Activated CD4-positive, alpha-beta T cell treated with anti-CD3 and anti-CD28 coated beads, Interleukin-2, Interleukin-6, amounts not matched to agents 100 ng/mL and 50 ng/mL, durations not matched to agents 16 hours and 8 hours (primary cell): ENCODE measurements at regions not wholly inside any gene's neighbourhood (a gene's known extent, or its start where the extent isn't known, plus 50 kb on each side); places are given as distances from the start of the nearest gene placed in this dataset.
"Not testable (repeated sequence)": the region's sequence is repeated elsewhere in the genome, so short reads cannot be mapped to it uniquely, and the experiment has no call there.

Experiments
- DNase-seq: peaks from one replicate; pipeline ENCODE4 v3.0.0-alpha.2; 2020

DNA sequence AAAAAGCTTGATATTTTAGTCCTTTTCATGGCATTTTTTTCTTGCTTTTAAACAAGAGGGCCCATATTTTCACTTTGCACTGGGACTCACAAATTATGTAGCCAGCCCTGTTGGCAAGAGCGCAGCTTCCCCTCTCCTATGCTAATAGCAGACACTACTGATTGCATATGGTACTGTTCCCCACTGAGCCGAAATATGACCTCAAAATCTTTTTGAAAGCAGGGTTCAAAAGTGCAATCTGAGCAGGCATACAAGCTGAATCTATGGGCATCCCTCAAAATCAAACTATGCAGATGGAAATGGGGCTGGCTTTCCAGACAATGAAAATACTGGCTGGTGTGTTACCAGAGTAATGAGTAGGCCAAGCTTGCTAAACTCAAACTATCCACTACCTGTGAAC, 225.2 kb upstream of the SETMAR start:
- no peak for DNase-seq

DNA sequence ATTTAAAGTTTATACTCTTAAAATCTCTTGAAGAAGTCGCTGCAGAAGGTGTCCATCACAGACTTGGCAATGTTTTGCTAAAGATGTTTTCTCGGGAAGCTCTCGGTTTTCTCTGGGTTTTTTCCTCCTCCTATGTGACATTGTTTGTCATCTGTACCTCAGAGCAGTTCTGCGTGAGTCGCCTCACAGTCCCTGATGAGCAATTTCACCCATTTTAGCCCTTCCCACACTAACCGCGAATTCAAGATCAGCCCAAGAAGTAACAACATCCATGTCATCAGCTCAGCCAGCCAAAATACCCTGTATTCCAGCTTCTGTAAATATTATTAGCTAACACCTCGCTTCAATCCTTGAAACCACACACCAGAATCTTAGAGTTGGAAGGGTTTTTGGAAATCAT, 224.3 kb upstream of the SETMAR start:
- peak; percentile 6 for DNase-seq

DNA sequence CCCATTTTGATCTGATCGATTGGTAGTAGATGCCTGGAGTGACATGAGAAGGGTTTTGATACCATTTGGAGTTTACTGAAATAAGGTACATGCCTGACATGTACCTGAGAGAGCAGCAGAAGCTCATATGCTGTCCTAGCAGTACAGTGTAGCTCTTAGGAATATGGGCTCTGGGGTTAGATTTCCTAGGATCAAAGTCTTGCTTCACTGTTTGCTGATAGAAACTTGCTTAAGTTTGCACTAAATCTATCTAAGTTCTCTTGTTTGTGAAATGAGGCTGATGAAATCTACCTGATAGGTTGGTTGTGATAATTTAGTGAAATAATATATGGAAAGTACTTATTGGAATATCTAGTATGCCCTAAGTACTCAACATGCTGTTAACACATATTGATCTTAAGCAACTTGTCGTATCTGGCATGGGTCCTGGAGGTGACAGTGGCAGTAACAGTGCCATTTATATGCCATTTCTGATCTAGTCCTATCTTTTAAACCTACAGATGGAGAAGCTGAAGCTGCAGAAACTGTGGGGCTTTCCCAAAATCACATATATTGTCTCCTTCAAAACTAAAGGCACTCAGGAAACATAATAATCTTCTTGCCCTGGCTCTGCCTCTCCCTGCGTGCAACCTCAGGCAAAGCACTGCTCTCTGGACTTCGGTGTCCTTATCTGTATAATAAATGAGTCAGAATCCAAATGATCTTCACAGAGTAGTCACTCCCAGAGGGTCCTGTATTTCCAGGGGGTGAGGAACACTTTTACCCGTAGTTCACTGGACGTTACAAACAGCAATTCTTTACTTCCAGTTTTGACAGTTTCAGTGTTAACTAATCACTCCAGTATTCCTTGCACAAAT, 223.6 kb upstream of the SETMAR start:
- DNase-seq: no peak

DNA sequence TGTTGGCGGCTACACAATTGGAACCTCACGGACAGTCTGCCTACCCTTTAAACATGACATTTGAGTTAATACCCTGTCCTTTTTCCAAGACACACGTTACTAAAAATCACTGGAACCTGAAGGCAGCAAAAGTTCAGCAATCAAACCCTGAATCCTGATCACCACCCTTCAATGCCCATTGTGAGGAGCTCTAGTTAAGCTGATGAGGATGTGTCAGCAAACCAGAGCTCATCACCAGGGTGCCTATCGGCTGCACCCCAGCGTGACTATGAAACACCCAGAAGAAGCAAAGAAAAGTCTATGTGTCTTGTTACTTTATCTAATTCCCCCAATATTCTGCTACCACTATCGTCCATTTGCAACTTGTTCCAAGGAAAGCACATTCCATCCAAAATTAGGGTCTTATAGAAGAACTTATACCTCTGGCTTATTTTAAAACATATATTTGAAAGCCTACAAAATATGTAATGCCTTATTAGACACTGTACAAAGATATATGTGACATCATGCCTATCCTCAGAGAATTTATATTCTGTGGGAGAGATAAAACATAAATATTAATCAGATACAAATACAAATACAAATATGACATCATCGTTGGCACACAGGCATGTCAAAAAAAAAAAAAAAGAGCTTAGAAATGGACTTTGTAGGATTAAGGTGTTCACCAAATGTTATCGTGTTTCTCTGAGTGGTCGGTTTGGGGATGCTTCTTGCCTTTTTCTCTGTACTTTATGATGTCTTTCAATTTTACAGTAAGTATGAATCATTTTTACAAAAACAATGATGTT, 219.7 kb upstream of the SETMAR start:
- no peak for DNase-seq

DNA sequence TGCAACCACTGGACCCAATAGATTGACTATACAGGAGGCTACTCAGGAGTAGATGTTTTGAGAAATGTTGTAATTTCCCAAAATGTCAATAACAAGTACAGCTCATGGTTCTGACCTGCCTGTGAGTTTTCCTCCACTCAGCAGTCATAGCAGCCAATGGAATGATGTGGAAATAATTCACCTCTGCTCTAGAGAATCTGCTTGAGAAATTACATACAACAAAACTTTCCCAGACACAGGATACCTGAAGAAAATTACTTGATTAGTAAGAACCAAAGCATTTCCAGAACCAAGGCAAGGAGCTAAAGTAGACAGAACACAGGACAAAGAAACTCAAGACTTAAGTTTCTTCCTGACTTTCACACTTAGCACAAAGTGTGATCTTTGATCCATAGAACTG, 218.9 kb upstream of the SETMAR start:
- no peak for DNase-seq

DNA sequence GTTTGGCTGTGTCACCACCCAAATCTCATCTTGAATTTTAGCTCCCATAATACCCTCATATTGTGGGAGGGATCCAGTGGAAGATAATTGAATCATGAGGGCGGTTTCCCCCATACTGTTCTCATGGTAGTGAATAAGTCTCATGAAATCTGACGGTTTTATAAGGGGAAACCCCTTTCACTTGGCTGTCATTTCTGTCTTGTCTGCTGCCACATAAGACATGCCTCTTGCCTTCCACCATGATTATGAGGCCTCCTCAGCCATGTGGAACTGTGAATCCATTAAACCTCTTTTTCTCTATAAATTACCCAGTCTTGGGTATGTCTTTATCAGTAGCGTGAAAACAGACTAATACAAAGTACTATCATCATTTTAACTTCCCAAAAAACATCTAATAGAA, 216.5 kb upstream of the SETMAR start:
- DNase-seq: not testable (repeated sequence)

DNA sequence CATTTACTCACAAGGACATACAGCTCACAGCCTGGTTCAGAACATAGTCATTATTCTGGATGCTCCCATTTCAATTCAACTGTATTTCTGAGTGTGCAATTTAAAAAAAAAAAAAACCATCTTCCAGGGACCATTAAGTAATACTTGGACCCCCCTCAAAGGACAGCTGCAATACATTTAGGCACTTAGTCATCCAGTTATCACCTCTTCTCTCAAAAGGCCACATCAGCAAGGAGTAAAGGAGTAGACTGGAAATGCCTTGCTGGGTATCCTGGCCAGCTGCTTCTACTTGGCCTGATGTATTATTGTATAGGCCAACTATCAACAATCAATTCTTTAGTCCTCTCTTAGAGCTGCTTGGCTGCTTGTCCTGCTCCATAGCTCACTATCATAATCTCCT, 211.4 kb upstream of the SETMAR start:
- no peak for DNase-seq

DNA sequence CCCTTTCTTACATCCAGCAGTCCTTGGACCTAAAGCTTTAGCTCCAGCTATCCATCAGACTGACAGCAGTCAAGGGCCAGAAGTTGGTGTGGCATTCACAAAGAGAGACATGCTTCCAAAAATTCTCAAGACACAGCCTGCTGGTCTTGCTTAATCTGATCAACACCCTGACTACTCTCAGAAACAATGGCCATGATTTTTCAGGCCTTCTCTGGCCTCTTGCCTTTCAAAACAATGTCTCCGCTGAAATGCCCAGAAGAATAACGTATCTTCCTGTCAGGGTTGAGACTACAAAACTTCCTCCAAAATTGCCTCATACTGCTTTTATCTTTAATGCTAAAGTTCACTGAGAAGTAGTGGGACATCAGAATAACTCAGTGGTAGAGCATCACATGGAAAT, 205.4 kb upstream of the SETMAR start:
- no peak for DNase-seq

DNA sequence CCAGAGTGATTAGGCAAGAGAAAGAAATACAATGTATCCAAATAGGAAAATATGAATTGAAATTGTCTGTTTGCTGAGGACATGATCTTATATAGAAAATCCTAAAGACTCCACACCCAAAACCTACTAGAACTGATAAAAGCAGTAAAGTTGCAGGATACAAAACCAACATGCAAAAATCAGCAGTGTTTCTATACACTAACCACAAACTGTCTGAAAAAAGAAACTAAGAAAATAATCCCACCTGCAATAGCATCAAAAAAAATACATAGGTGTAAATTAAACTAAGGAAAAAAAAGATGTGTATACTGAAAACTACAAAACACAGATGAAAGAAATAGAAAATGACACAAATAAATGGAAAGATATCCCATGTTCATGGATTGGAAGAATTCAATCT, 203.6 kb upstream of the SETMAR start:
- DNase-seq: no peak

DNA sequence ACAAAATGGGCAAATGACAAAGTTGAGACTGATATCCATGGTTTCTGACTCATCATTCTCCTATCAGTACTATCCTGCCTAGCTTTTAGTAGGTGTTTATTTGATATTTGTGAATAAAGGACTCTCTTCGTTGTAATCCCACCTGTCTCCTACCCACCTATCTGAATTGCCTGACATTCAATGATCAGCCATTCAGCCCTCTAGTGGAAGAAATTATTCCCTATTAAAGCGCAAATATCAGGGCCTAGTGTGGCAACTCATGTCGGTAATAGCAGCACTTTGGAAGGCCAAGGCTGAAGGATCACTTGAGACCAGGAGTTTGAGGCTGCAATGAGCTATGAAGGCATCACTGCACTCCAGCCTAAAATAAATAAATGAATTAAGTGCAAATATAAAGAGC, 195.7 kb upstream of the SETMAR start:
- no peak for DNase-seq

DNA sequence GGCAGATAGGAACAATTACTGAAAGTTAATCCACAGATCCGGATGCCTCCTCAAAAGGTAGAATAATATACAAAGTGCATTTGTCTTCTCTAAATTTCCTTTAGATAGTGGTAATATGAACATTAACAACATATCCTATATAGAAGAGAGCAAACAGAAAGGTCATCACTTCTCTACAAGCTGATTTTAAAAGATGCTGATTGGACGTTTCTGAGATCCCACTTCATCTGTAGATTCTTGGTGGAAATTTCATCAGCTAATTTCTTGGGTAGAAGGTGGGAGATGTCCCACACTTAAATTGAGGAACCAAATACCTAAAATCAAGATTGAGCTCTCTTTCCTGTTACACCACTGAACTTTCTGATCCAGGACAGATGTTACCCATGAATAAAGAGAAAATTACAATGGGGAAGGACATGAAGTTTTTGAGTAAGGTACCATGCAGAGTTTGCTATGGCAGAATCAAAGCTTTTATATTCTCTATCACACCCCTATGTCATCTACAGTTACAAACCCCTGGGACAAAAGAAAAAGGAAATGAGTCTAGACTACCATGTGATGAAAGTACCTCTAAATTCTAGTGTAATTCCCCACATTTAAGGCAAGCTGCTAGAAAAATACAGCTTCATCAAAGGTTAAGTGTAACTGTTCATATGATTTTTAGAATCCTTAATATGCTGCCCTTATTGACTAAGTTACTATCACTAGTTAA, 189.2 kb upstream of the SETMAR start:
- DNase-seq: no peak

DNA sequence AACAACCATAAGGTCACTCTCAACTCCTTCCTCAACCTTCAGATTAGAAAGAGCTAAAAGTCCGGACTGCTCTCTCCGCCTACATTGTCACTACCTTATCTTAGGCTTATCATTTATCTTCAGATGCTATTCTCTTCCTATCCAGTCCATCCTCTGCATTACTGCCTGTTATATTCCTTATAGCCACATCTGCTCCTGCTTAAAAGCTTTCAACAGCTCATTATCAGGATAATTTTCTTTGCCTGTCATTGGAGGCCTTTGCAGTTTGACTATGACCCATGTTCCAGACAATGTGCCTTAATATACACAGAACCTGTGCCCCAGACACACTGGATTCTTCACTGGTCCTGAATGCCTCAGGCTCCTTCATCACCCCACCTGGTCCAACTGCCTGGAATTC, 184.1 kb upstream of the SETMAR start:
- DNase-seq: no peak

DNA sequence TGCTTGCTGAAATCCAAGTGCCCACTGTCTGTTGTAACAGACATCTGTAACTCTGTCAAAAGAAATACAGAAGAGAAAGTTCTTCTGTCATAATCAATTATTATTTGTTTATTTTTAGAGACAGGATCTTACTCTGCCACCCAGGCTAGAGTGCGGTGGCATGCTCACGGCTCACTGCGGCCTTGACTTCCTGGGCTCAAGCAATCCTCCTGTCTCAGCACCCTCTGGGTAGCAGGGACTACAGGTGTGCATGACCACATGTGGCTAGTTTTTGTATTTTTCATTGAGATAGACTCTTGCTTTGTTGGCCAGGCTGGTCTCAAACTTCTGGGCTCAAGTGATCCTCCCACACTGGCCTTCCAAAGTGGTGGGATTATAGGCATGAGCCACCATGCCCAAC, 177.6 kb upstream of the SETMAR start:
- no peak for DNase-seq

DNA sequence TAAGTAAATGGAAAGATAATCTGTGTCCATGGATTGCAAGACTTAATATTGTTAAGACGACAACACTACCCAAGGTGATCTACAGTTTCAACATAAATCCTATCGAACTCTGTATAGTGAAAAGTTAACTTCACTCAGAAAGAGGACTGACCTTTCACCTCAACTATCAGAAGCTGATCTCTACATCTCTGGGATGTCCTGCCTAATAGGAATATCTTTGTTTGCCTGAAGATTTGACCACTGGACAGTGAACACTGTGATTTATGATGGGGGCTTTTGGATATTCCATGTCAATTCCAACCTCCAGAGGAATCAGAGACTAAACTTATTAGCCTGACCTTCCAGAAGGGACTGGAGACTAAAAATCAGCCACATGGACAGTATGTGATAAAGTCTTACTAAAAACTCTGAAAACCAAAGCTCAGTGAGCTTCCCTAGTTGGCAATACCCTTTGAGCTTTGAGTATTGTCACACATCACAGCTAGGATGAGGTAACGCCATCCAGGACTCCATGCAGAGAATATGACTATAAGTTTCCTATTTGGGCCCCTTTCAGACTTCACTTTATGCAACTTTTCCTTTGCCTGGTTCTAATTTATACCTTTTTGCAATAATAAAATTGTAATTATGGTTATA, 164.9 kb upstream of the SETMAR start:
- DNase-seq: no peak

DNA sequence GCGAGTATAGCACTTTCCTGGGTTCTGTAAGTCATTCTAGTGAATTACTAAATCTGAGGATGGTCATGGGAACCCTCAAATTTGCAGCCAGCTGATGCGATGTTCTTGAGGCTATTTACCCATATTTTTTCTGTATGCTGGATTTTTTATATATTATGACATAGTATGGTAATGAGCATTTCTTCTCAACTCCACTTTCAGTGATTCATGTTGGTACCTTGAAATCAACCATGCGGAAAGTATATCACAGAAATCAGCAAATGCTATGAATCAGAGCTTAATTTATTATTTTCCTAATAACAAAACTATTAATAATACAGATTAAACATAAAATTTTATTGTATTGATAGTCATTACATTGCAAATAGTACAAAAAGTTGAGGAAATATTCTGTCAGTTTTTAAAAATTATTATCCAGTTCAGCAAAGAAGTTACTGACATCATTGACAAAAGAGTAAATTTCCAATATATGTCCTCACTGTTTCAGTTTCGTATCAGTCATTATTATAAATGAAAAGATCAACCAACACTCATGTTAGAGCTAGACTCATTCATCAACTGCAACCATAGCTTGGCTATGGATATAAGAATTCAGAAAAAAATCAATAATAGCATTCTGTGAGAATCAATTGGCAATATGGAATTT, 164.3 kb upstream of the SETMAR start:
- no peak for DNase-seq

DNA sequence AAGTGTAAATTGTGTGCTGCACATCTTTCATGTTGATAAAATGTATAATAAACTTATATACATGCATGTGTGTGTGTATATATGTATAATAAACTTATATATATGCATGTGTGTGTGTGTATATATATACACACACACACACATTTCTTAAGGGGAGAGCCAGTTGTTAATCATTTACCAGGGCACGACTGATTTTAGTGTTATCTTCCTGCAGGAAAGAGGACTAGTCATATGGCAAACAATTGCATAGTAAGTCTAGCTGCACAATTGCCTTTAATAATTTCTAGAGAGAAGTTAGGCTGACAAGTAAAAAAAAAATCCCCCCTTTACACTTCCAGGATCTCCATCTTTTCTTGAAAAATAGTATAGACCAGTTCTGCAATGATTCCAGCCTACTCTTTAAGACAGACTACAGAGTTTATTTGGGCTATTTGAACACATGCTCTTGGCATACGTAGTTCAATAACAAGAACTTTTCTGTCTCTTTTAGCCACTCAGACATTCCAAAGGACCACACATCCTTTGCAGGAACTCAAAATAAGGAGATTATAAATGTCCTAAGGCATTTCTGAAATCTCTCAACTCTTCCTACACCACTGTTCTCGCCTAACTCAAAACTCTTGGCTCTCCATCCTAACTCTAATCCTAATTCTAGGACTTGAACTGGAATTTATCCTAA, 163.6 kb upstream of the SETMAR start:
- no peak for DNase-seq

DNA sequence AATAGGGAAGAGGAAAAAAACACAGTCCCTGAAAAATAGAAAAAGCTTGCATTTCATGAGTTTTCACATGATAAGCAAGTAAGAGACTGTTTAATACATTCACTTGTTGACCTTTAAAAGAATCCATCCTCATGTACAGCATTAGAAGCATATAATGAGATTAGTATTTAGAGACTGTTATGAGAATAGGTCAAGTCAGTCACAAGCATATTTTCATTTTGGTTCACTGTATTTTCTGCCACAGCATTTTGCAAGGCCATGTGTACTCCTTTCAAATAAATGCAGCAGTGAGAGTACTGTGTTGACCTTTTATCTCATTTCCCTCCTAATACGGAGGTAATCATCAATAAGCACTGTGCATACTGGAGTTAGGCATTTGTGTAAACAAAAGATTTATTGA, 162.2 kb upstream of the SETMAR start:
- DNase-seq: no peak

DNA sequence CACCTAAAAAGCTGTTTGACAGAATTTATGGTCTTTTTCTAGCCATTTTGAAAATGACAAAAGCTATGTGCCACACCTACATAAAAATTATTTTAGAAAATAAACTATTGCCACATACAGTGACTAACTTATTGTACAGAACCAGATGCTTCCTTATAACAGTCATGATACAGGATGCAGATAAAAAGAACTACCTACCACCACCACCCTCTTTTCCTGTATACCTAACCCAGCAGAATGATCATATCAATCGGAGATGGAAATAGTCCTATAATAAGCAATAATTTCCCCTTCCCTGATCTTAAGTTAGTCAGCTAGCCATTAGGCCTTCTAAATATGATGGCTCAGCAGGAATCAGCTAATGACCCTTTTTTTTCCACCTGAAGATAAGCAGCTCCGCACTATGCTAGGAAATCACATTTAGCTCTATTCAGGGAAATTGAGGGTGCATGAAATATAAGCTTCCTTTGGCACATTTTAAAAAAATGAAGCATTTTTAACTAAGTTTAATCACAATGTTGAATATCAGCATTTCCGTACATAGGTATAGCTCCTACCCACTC, 155.5 kb upstream of the SETMAR start:
- no peak for DNase-seq

DNA sequence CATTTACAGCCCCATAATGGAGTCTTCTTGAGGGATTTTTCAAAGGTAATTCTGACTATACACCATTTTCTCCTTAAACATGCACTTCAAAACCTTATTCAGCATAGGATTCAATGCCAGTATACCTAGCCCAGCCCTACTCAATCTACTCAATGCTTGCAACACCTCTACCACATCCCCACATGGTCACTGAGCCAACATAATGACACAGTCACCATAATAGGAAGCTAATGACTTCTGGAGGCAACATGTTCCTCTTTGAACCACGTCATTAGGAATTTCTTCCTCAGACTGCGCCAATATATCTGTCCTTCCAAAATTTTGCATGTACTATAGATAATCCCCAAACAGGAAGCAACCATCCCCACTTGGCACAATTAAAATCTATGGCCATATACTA, 153.9 kb upstream of the SETMAR start:
- no peak for DNase-seq

DNA sequence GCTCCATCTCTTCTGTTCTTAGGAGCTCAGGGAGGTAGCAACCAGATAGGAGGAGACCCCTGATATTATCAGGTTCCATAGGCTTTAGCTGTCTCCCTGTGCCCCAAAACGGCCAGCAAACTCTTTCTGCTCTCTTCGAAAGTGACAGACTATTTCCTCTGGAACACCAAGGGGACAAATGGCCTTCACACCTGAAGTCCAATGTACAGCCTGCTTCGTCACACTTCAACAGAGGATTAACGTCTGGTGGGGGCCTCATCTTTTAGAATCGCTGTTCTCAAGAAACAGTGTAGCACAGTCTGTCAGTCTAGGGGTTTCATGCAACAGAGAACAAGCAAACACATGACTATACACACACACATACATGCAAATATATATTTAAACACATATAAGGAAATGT, 152.4 kb upstream of the SETMAR start:
- DNase-seq: no peak

DNA sequence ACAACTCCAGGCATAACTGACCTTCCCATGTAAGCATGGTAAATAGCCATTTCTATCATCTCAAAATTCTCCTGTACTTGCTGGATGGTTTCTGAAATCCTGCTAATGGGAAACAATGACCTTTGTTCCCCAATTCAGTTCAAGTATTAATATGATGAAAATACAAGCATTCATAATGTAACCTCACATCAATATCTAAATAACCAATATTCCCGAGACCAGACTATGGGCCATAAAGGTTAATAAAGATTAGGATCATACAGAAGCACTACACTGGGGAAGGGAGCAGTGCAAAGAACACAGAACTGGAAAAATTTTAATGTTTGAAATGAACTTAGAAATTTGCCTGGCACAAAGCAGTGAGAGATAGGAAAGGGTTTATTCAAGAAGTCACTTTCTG, 151.3 kb upstream of the SETMAR start:
- no peak for DNase-seq

DNA sequence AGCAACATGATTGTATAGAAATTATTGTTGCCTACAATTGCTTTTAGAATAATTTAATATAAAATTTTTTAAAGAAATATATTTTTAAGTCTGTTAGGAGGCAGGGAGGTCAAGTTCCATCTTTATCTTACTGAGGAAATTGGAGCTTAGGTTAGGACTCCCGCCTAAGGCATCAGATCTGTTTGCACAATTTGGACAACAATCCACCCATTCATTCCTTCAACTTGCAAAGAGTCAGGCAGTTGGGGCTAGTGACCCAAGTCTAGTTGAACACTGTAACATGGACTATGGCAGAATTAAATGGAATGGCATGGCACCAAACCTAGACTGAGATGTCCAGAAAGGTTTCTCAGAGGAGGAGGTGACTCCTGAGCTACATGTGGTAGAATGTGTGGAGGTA, 149.4 kb upstream of the SETMAR start:
- DNase-seq: no peak
